ENCODE measurements at regions not wholly inside any gene's neighbourhood (a gene's known extent, or its start where the extent isn't known, plus 50 kb on each side); places are given as distances from the start of the nearest gene placed in this dataset.
"Not testable (repeated sequence)": the region's sequence is repeated elsewhere in the genome, so short reads cannot be mapped to it uniquely, and the experiment has no call there.

GRCh38 chr2:186941853-186942252 lies 92.9 kb upstream of the ZSWIM2 start:
- intact Hi-C loops (cut with micrococcal nuclease): no loop called here

DNA sequence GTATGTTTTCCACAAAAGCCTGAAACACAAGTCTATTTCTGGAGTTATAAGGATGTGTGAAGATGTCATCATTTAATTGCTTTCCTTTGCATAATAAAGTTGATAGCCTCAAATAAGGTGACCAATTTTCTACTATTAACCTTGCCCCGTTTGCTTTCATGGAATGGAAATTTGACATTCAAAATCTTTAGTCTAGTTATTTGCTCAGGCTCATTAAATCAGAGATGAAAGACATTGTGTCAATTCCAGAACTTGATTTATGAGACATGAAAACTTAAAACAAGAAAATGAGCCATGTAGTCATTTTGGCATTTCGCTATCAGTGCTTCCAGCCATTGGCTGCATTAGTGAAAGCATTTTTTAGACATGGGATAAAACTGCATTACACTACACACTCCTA lies 91.5 kb upstream of the ZSWIM2 start:
- intact Hi-C loops (cut with micrococcal nuclease): no loop called here

DNA sequence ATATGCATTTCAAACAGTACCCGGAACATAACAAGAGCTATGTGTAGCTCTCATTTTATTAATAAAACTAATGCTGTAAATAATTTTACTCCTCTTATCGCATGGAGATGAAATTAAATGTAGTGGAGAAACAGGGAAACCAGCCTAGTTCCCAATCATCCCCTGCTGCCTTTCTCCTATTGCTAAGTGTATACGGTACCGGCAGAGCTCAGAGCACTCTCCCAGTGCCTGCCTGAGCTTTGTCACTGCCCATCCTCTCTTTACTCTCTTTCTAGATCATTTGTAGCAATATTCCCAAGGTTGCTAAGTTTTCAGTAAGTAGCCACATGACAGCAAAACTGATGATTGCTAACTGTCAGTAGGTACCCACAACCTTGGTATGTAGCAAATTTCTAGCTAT lies 85.5 kb upstream of the ZSWIM2 start:
- intact Hi-C loops (cut with micrococcal nuclease): no loop called here

GRCh38 chr2:186927867-186928191 lies 78.9 kb upstream of the ZSWIM2 start:
- intact Hi-C loops (cut with micrococcal nuclease): no loop called here

DNA sequence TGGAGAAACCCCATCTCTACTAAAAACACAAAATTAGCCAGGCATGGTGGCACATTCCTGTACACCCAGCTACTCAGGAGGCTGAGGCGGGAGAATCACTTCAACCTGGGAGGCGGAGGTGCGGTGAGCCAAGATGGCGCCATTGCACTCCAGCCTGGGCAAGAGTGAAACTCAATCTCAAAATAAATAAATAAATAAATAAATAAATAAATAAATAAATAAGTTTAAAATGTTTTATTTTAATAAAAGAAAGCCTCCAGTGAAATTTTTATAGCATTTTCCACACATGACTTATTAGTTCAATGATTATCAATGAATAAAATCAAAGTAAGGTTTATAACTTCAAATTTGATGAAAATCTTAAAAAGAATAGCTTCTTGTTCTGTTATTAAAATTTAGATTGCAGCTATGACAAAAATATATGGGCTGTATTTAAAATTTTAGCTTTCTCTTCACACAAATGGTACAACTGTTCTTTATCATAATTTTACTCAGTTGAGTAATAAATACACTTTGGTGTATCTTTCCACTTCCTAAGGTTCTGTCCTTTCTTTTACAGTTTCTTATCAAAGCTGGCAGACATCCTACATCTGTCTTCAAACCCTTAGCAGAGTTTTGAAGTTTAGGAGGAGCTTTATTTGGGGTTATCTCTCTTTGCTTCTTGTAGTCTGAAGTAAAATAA lies 78.4 kb upstream of the ZSWIM2 start:
- intact Hi-C loops (cut with micrococcal nuclease): no loop called here

- intact Hi-C loops (cut with micrococcal nuclease): no loop called here
These were observed 76.5 kb upstream of the ZSWIM2 start for GRCh38 chr2:186925514-186925913.

DNA sequence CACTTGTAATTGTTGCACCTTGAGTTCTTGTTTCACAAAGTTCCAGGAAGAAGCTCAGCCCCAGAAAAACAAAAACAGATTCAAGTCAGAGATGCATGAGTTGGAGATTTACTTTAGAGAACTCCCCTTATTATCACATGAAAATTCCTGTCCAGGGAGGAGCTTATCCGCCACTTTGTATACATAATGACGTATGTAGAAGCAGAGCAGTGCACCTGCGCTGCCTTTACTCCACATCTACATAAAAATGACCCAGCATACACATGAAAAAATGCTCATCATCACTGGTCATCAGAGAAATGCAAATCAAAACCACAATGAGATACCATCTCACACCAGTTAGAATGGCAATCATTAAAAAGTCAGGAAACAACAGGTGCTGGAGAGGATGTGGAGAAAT lies 73.3 kb upstream of the ZSWIM2 start:
- intact Hi-C loops (cut with micrococcal nuclease): not testable (repeated sequence)

DNA sequence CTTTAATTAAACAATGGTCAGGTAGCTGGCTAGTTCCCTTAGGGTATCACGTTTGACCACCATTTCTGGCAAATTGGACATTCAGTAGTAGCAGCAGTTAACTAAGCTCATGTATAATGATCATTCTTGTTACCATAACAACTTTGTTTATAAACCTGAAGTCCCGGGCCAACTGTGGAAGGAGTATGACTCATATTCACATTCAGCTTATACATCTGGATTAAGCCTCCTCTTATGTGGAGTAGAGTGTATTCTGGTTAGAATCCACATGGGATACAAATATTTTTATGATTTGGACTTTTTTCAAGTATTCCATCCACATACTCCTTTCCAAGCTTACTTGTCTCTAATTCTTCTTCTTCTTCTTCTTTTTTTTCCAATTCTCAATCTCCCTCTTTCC lies 70.3 kb upstream of the ZSWIM2 start:
- intact Hi-C loops (cut with micrococcal nuclease): no loop called here

DNA sequence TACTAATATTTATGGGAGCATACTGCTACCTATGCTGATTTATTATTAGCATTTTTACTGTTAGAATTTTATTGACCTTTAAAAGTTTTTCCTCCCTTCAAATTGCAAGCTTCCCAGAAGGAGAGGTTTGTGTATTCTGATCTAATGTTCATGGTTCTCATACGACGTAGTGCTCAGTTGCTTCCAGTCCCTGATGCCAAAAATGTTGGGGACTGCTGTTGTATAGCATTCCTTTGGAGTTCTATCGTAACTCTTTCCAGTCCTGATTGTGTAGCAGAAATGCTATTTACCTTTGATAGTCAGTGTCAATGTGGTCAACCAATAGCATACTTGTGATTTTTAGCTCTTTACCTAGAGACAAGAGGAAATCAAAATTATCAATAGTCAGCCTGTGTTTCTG lies 69.5 kb upstream of the ZSWIM2 start:
- intact Hi-C loops (cut with micrococcal nuclease): no loop called here

DNA sequence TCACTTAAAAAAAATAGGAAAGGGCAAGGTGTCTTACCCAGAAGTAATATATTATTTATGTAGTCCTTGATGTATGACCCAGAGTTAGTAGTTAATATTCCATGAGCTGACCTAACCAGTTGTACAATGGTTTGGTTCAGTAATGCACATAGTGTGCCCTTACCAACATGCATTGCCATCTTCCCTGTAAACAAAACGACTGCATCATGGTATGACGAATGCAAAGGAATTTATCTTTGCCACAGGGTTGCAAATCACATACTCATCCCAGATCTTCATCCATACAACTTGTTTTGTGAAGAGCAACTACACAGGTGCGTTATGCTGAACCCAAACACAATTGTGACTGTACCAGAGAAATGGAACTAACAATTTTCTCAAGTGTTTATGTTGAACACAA lies 68.9 kb upstream of the ZSWIM2 start:
- intact Hi-C loops (cut with micrococcal nuclease): no loop called here

- intact Hi-C loops (cut with micrococcal nuclease): no loop called here
These were observed 64.9 kb upstream of the ZSWIM2 start for GRCh38 chr2:186913870-186914269.

GRCh38 chr2:186912979-186913378 lies 64.0 kb upstream of the ZSWIM2 start:
- intact Hi-C loops (cut with micrococcal nuclease): no loop called here

DNA sequence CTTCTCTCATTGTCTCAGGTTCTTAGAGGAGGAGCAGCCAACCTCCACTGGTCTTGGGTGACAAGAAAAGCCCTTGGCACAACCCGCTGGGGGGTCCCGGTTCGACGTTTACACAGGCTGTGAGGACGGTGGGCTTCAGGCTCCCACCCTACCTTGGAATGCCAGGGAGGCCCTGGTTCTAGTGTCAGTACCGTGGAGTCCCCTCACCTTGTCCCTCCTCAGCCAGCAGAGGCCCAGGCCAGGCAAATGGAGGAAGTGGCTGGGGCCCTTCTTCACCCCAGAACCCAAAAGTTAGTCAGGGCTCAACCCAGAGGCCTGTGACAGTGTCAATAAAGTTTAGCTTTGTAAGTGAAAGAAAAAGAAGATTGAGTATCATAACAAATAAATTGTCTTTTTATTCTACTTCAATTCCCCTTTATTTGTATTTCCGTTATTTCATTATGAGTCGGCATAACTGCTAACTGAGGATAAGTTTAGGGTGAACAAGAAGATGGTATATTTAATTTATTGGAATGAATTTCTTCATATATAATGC lies 62.6 kb upstream of the ZSWIM2 start:
- intact Hi-C loops (cut with micrococcal nuclease): no loop called here

DNA sequence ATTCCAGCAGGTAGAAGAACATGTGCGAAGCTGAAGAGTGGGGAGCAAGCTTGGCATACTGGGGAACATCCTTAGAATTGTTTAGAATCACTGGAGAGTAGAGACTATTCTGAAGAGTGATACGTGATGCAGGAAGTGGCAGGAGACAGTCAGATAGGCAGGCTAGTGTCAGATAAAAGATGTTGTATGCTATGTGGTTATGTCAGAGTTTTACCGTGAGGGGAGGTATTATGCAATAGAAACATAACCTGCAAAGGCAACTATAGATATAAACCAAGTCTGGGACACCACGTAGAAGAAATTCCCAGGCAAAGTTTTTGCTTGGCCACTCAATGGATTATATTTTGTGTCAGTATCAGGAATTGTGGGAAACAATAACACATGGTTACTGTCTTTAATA lies 62.0 kb upstream of the ZSWIM2 start:
- intact Hi-C loops (cut with micrococcal nuclease): no loop called here

DNA sequence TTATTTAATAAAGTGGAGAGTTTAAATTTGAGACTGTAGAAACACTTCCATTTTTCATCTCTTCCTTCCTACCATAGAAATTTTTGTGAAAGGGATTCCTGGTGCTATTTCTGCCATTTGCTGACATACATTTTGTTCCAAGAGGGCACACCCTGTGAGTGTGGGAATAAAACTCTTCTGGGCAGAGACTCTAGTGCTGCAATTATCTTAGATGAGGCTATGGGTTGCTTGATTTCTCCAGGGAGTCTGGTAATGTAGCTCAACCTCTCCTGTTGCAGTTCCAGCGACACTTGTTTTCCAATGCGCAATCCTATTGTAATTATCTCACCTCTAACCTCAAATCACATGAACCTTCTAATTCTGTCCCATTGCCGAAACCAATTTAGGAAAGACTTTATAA lies 60.1 kb upstream of the ZSWIM2 start:
- intact Hi-C loops (cut with micrococcal nuclease): no loop called here

DNA sequence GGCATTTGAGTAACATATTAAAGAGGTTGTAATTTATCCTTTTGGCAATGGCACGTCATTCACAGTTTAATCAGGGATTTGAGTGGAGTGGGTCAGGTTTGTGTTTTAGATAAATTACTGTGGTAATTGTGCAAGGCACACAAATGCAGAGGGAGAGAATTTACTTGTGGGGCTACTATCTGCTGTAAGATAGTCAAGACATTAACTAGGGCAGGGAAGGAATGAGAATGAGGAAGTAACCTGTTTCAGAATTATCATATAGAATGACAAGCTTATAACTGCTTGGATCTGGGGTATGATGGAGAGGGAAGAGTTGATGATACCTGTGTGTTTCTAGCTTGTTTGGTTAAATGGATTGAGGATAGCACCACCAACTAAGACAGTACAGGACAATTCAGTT lies 58.9 kb upstream of the ZSWIM2 start:
- intact Hi-C loops (cut with micrococcal nuclease): no loop called here

GRCh38 chr2:186903216-186903615 lies 54.2 kb upstream of the ZSWIM2 start:
- intact Hi-C loops (cut with micrococcal nuclease): no loop called here

Data from T-helper 1 cell treated with Interleukin-12 subunit alpha and Interleukin-12 subunit beta and Interleukin-4 antibody, amounts not matched to agents 30 ng/mL and 1 ng/mL, for 36 hours (primary cell).